ENCODE measurements at regions not wholly inside any gene's neighbourhood (a gene's known extent, or its start where the extent isn't known, plus 50 kb on each side); places are given as distances from the start of the nearest gene placed in this dataset.

- no peak for DNase-seq (ENCODE audit: extremely low read depth, insufficient read length)
- Histone ChIP-seq H3K27me3 (replicated peaks; ENCODE audit: control insufficient read depth, insufficient read depth, low read length) (no peaks in the 10 kb centered on the region), H3K36me3 (ENCODE audit: control insufficient read depth, insufficient read depth, low read length) (no peaks in the 10 kb centered on the region), H3K4me3 (replicated peaks; ENCODE audit: low read depth, low read length) (no peak overlapping the region)
- no peak for TF ChIP-seq CTCF (IDR thresholded peaks at IDR 0.05; ENCODE audit: insufficient read depth, low read length, poor library complexity, severe bottlenecking)
Measured at GRCh38 chr10:128973221-128973620, 493.8 kb upstream of the MGMT start.

GRCh38 chr10:128976856-128977255 is 490.2 kb upstream of the MGMT start:
- TF ChIP-seq CTCF (IDR thresholded peaks at IDR 0.05; ENCODE audit: insufficient read depth, low read length, poor library complexity, severe bottlenecking) = no peak

GRCh38 chr10:128978211-128978610 is 488.8 kb upstream of the MGMT start:
- DNase-seq (ENCODE audit: extremely low read depth, insufficient read length) = no peak
- Histone ChIP-seq H3K36me3 (ENCODE audit: control insufficient read depth, insufficient read depth, low read length) (no peaks in the 10 kb centered on the region), H3K4me3 (replicated peaks; ENCODE audit: low read depth, low read length) (no peak overlapping the region), H3K27me3 (replicated peaks; ENCODE audit: control insufficient read depth, insufficient read depth, low read length) (no peaks in the 10 kb centered on the region)
- no peak for TF ChIP-seq CTCF (IDR thresholded peaks at IDR 0.05; ENCODE audit: insufficient read depth, low read length, poor library complexity, severe bottlenecking)

More at GRCh38 chr10:128976856-128977255, 490.2 kb upstream of the MGMT start:
- DNase-seq (ENCODE audit: extremely low read depth, insufficient read length) = no peak
- no peak overlapping the region for H3K4me3 ChIP-seq (replicated peaks; ENCODE audit: low read depth, low read length)
- H3K27me3 ChIP-seq (replicated peaks; ENCODE audit: control insufficient read depth, insufficient read depth, low read length) = no peaks in the 10 kb centered on the region
- H3K36me3 ChIP-seq (ENCODE audit: control insufficient read depth, insufficient read depth, low read length) = no peaks in the 10 kb centered on the region

GRCh38 chr10:128979405-128979804 is 487.6 kb upstream of the MGMT start:
- no peaks in the 10 kb centered on the region for H3K27me3 ChIP-seq (replicated peaks; ENCODE audit: control insufficient read depth, insufficient read depth, low read length)
- H3K4me3 ChIP-seq (replicated peaks; ENCODE audit: low read depth, low read length) = no peak overlapping the region
- no peak for DNase-seq (ENCODE audit: extremely low read depth, insufficient read length)
- no peak for TF ChIP-seq CTCF (IDR thresholded peaks at IDR 0.05; ENCODE audit: insufficient read depth, low read length, poor library complexity, severe bottlenecking)
- H3K36me3 ChIP-seq (ENCODE audit: control insufficient read depth, insufficient read depth, low read length) = no peaks in the 10 kb centered on the region

GRCh38 chr10:128981251-128981650 is 485.8 kb upstream of the MGMT start:
- Histone ChIP-seq H3K27me3 (replicated peaks; ENCODE audit: control insufficient read depth, insufficient read depth, low read length) (no peaks in the 10 kb centered on the region), H3K4me3 (replicated peaks; ENCODE audit: low read depth, low read length) (no peak overlapping the region), H3K36me3 (ENCODE audit: control insufficient read depth, insufficient read depth, low read length) (no peaks in the 10 kb centered on the region)
- DNase-seq (ENCODE audit: extremely low read depth, insufficient read length) = no peak
- TF ChIP-seq CTCF (IDR thresholded peaks at IDR 0.05; ENCODE audit: insufficient read depth, low read length, poor library complexity, severe bottlenecking) = no peak

Data from GM06990 (cell line).